ENCODE measurements at regions not wholly inside any gene's neighbourhood (a gene's known extent, or its start where the extent isn't known, plus 50 kb on each side); places are given as distances from the start of the nearest gene placed in this dataset.

DNA sequence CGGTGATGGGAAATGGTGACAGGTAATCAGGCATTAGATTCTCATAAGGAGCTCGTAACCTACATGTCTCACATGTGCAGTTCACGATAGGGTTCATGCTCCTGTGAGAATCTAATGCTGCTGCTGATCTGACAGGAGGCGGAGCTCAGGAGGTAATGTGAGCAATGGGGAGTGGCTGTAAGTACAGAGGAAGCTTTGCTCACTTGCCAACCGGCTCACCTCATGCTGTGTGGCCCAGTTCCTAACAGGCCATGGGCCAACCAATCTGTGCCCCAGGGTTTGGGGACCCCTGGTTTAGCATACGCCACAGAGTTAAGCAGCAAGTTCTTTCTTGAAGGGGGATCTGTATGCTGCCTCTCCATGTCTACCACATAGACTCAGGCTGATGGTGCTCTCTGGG is 133.1 kb downstream of the IQUB start:
- no peaks in the 10 kb centered on the region for H3K4me1 Mint-ChIP-seq (ENCODE audit: low read depth)
- no peak for DNase-seq
- no peaks in the 10 kb centered on the region for H3K27me3 Mint-ChIP-seq (ENCODE audit: low read depth)
- no peaks in the 10 kb centered on the region for H3K36me3 Mint-ChIP-seq (ENCODE audit: insufficient read depth in 2 of 2)
- H3K4me3 Mint-ChIP-seq, result no peak overlapping the region
- no peak for ATAC-seq (replicated peaks in 1 of 2)
- H3K27ac Mint-ChIP-seq, result no peak overlapping the region
- H3K9me3 Mint-ChIP-seq, result peaks cover 0 to 3% of the 10 kb centered on the region in 2 donors

DNA sequence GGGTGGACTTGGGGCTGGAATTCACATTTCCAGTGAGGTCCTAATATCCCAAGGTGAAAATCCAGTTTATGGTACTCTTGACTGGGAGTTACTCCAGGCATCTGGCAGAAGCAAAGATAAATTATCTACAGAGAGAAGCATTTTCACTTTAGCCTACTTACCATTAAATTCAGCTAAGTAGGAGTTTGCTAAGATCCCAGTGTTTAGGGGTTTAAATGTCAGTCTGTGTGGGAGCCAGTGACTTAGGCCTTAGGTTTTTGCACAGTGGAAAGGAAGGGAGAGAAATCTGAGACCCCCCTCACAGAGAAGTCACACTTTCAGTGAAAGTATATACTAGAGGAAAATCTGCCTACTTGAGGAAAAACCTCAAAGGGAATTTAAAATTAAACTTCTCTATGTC is 134.2 kb downstream of the IQUB start:
- Mint-ChIP-seq H3K4me3 (no peak overlapping the region), H3K9me3 (peaks cover 0 to 3% of the 10 kb centered on the region in 2 donors), H3K36me3 (ENCODE audit: insufficient read depth in 2 of 2) (no peaks in the 10 kb centered on the region), H3K27me3 (ENCODE audit: low read depth) (no peaks in the 10 kb centered on the region), H3K4me1 (ENCODE audit: low read depth) (no peaks in the 10 kb centered on the region), H3K27ac (no peak overlapping the region)
- DNase-seq (no peak), ATAC-seq (replicated peaks in 1 of 2) (no peak)

GRCh38 chr7:123398921-123399320 is 135.5 kb downstream of the IQUB start:
- ATAC-seq (replicated peaks in 1 of 2), result no peak
- Mint-ChIP-seq H3K27me3 (ENCODE audit: low read depth) (no peaks in the 10 kb centered on the region), H3K27ac (no peak overlapping the region), H3K4me1 (ENCODE audit: low read depth) (no peaks in the 10 kb centered on the region), H3K4me3 (no peak overlapping the region), H3K36me3 (ENCODE audit: insufficient read depth in 2 of 2) (no peaks in the 10 kb centered on the region), H3K9me3 (peaks cover 0 to 3% of the 10 kb centered on the region in 2 donors)
- DNase-seq, result no peak

GRCh38 chr7:123397746-123398338 is 136.6 kb downstream of the IQUB start:
- ATAC-seq (replicated peaks in 1 of 2) (no peak), DNase-seq (no peak)
- H3K4me3 Mint-ChIP-seq, result no peak overlapping the region
- no peaks in the 10 kb centered on the region for H3K4me1 Mint-ChIP-seq (ENCODE audit: low read depth)
- peaks cover 0 to 3% of the 10 kb centered on the region in 2 donors for H3K9me3 Mint-ChIP-seq
- H3K27me3 Mint-ChIP-seq (ENCODE audit: low read depth), result no peaks in the 10 kb centered on the region
- H3K27ac Mint-ChIP-seq, result no peak overlapping the region
- H3K36me3 Mint-ChIP-seq (ENCODE audit: insufficient read depth in 2 of 2), result no peaks in the 10 kb centered on the region

DNA sequence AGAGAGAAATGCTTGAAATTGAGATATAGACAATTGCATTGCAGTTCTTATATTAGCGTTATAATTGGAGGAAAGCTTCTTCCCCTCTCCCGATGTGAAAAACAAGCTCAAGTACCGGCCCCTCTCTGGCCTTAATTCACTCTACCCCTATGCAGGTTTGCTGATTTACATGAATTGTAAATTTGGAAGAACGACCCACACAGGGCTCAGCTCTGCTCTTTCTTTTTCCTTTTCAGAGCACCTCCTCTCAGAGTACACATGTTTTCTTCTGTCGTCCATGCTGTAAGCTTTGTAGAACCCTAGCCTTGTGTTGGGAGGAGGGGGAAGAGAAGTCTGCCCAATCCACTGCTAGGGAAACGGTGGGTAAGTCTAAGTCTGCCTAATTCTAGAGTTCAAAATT is 140.8 kb downstream of the IQUB start:
- Mint-ChIP-seq H3K27me3 (ENCODE audit: low read depth) (no peaks in the 10 kb centered on the region), H3K4me3 (no peak overlapping the region), H3K9me3 (peaks cover 0 to 3% of the 10 kb centered on the region in 2 donors), H3K4me1 (ENCODE audit: low read depth) (no peaks in the 10 kb centered on the region), H3K27ac (no peak overlapping the region), H3K36me3 (ENCODE audit: insufficient read depth in 2 of 2) (no peaks in the 10 kb centered on the region)
- ATAC-seq (replicated peaks in 1 of 2), result no peak
- no peak for DNase-seq

DNA sequence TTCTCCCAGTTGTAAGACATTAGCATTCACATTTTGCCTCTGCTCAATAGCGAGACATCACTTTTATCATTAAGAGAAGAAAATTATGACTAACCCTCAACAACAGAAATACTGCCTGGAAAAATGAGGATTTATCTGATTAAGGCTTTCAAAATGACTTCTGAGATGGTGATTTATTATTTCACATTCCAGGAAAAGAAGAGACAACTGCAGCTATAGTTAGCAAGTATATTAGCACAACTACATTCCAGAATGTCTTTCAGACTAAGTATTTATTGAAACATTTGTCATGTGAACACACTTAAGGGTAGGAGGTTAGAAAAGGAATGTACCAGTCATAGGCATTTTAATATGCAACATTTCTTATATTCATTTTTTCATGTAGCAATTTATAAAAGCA is 162.0 kb downstream of the IQUB start:
- H3K36me3 Mint-ChIP-seq (ENCODE audit: insufficient read depth in 2 of 2), result no peaks in the 10 kb centered on the region
- H3K9me3 Mint-ChIP-seq, result peaks cover 0 to 2% of the 10 kb centered on the region in 2 donors
- DNase-seq (no peak), ATAC-seq (replicated peaks in 1 of 2) (no peak)
- H3K27ac Mint-ChIP-seq, result no peak overlapping the region
- no peak overlapping the region for H3K4me3 Mint-ChIP-seq
- no peaks in the 10 kb centered on the region for H3K4me1 Mint-ChIP-seq (ENCODE audit: low read depth)
- no peaks in the 10 kb centered on the region for H3K27me3 Mint-ChIP-seq (ENCODE audit: low read depth)

GRCh38 chr7:123367484-123368122 is 166.8 kb downstream of the IQUB start:
- DNase-seq, result peak in 1 of 2 donors; percentile 1
- Mint-ChIP-seq H3K4me3 (no peak overlapping the region), H3K9me3 (no peaks in the 10 kb centered on the region), H3K4me1 (ENCODE audit: low read depth) (no peaks in the 10 kb centered on the region), H3K27ac (no peak overlapping the region), H3K27me3 (ENCODE audit: low read depth) (no peaks in the 10 kb centered on the region), H3K36me3 (ENCODE audit: insufficient read depth in 2 of 2) (no peaks in the 10 kb centered on the region)
- no peak for ATAC-seq (replicated peaks in 1 of 2)

GRCh38 chr7:123367031-123367430 is 167.3 kb upstream of the SLC13A1 start:
- no peaks in the 10 kb centered on the region for H3K9me3 Mint-ChIP-seq
- no peak for DNase-seq
- ATAC-seq (replicated peaks in 1 of 2), result no peak
- H3K27ac Mint-ChIP-seq, result no peak overlapping the region
- no peaks in the 10 kb centered on the region for H3K4me1 Mint-ChIP-seq (ENCODE audit: low read depth)
- H3K27me3 Mint-ChIP-seq (ENCODE audit: low read depth), result no peaks in the 10 kb centered on the region
- H3K36me3 Mint-ChIP-seq (ENCODE audit: insufficient read depth in 2 of 2), result no peaks in the 10 kb centered on the region
- H3K4me3 Mint-ChIP-seq, result no peak overlapping the region

GRCh38 chr7:123366626-123367025 is 166.9 kb upstream of the SLC13A1 start:
- Mint-ChIP-seq H3K4me3 (no peak overlapping the region), H3K27me3 (ENCODE audit: low read depth) (no peaks in the 10 kb centered on the region)

GRCh38 chr7:123360631-123361030 is 160.9 kb upstream of the SLC13A1 start:
- H3K4me1 Mint-ChIP-seq (ENCODE audit: low read depth), result no peaks in the 10 kb centered on the region
- no peaks in the 10 kb centered on the region for H3K27me3 Mint-ChIP-seq (ENCODE audit: low read depth)
- no peaks in the 10 kb centered on the region for H3K36me3 Mint-ChIP-seq (ENCODE audit: insufficient read depth in 2 of 2)
- no peaks in the 10 kb centered on the region for H3K9me3 Mint-ChIP-seq
- no peak overlapping the region for H3K4me3 Mint-ChIP-seq
- no peak for ATAC-seq (replicated peaks in 1 of 2)
- DNase-seq, result no peak
- no peak overlapping the region for H3K27ac Mint-ChIP-seq

More at GRCh38 chr7:123366626-123367025, 166.9 kb upstream of the SLC13A1 start:
- Mint-ChIP-seq H3K36me3 (ENCODE audit: insufficient read depth in 2 of 2) (no peaks in the 10 kb centered on the region), H3K27ac (no peak overlapping the region), H3K9me3 (no peaks in the 10 kb centered on the region), H3K4me1 (ENCODE audit: low read depth) (no peaks in the 10 kb centered on the region)
- ATAC-seq (replicated peaks in 1 of 2) (no peak), DNase-seq (no peak)

DNA sequence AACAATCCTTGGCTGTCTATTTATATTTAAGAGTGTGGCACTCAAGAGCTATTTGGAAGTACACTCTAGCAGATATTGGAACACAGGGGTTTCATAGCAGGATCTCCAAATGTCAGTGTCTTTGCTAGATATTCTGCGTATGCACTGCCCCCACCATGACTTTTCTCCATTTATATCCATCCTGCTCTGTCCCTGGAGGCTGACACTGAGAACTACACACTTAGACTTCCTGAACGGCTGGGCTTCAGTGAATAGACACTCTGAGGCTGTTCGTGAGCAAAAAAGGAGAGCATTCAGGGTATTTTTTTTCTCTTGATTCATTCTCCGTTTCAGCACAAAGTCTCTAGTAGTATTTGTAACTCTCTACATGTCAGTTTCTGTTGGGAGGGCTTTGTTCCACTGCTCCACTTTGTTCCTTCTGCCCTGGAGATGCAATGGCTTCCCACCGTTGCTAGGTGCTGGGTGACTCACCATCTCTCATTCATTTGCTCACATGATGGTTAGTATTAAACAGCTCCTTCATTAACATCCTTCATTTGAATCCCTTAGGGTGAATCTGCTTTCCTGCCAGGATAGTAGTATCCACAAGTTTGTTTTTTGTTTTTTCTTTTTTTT is 155.9 kb upstream of the SLC13A1 start:
- H3K4me3 Mint-ChIP-seq, result no peak overlapping the region
- H3K4me1 Mint-ChIP-seq (ENCODE audit: low read depth), result no peaks in the 10 kb centered on the region
- no peak for ATAC-seq (replicated peaks in 1 of 2)

GRCh38 chr7:123352973-123353372 is 153.2 kb upstream of the SLC13A1 start:
- ATAC-seq (replicated peaks in 1 of 2) (peak in 1 of 2 donors; percentile 36), DNase-seq (no peak)
- H3K27ac Mint-ChIP-seq, result no peak overlapping the region
- no peaks in the 10 kb centered on the region for H3K9me3 Mint-ChIP-seq
- no peaks in the 10 kb centered on the region for H3K27me3 Mint-ChIP-seq (ENCODE audit: low read depth)
- H3K36me3 Mint-ChIP-seq (ENCODE audit: insufficient read depth in 2 of 2), result no peaks in the 10 kb centered on the region
- no peaks in the 10 kb centered on the region for H3K4me1 Mint-ChIP-seq (ENCODE audit: low read depth)
- no peak overlapping the region for H3K4me3 Mint-ChIP-seq

More for the DNA sequence above, 155.9 kb upstream of the SLC13A1 start:
- Mint-ChIP-seq H3K27ac (no peak overlapping the region), H3K36me3 (ENCODE audit: insufficient read depth in 2 of 2) (no peaks in the 10 kb centered on the region), H3K9me3 (no peaks in the 10 kb centered on the region), H3K27me3 (ENCODE audit: low read depth) (no peaks in the 10 kb centered on the region)
- DNase-seq, result no peak

GRCh38 chr7:123351516-123352505 is 152.0 kb upstream of the SLC13A1 start:
- H3K9me3 Mint-ChIP-seq, result no peaks in the 10 kb centered on the region
- ATAC-seq (replicated peaks in 1 of 2) (no peak), DNase-seq (no peak)
- H3K27ac Mint-ChIP-seq, result no peak overlapping the region
- no peaks in the 10 kb centered on the region for H3K27me3 Mint-ChIP-seq (ENCODE audit: low read depth)
- H3K4me3 Mint-ChIP-seq, result no peak overlapping the region
- no peaks in the 10 kb centered on the region for H3K36me3 Mint-ChIP-seq (ENCODE audit: insufficient read depth in 2 of 2)
- no peaks in the 10 kb centered on the region for H3K4me1 Mint-ChIP-seq (ENCODE audit: low read depth)
